GOT3 (cell line): ENCODE measurements at regions not wholly inside any gene's neighbourhood (a gene's known extent, or its start where the extent isn't known, plus 50 kb on each side); places are given as distances from the start of the nearest gene placed in this dataset.
"Not testable (repeated sequence)": the region's sequence is repeated elsewhere in the genome, so short reads cannot be mapped to it uniquely, and the experiment has no call there.

Source experiments
- DNase-seq: peaks from one replicate; lab custom pipeline; 2025; ENCODE audit warnings: mixed read lengths; lab: John Stamatoyannopoulos, UW

GRCh38 chr1:29767769-29768425 lies 531.6 kb downstream of the PTPRU start:
- DNase-seq = no peak

- no peak for DNase-seq
Measured at GRCh38 chr1:29767088-29767685, 530.9 kb downstream of the PTPRU start.

- DNase-seq = no peak
Measured at GRCh38 chr1:29762635-29763034, 526.3 kb downstream of the PTPRU start.

- DNase-seq = no peak
Measured at GRCh38 chr1:29761159-29761928, 525.0 kb downstream of the PTPRU start.

GRCh38 chr1:29760067-29760564 lies 523.8 kb downstream of the PTPRU start:
- DNase-seq = no peak

GRCh38 chr1:29758781-29759499 lies 522.6 kb downstream of the PTPRU start:
- DNase-seq = no peak

- no peak for DNase-seq
Measured at GRCh38 chr1:29757866-29758780, 521.8 kb downstream of the PTPRU start.

- no peak for DNase-seq
Measured at GRCh38 chr1:29756901-29757725, 520.8 kb downstream of the PTPRU start.

- DNase-seq = no peak
Measured at GRCh38 chr1:29756498-29756897, 520.2 kb downstream of the PTPRU start.

- no peak for DNase-seq
Measured at GRCh38 chr1:29756085-29756484, 519.8 kb downstream of the PTPRU start.

GRCh38 chr1:29755412-29756015 lies 519.2 kb downstream of the PTPRU start:
- DNase-seq = not testable (repeated sequence)

GRCh38 chr1:29754573-29755375 lies 518.5 kb downstream of the PTPRU start:
- DNase-seq = no peak

- DNase-seq = no peak
Measured at GRCh38 chr1:29753771-29754572, 517.6 kb downstream of the PTPRU start.

GRCh38 chr1:29753244-29753643 lies 516.9 kb downstream of the PTPRU start:
- no peak for DNase-seq

GRCh38 chr1:29752141-29752540 lies 515.8 kb downstream of the PTPRU start:
- DNase-seq = no peak

GRCh38 chr1:29749024-29749945 lies 513.0 kb downstream of the PTPRU start:
- DNase-seq = no peak

GRCh38 chr1:29747196-29747595 lies 510.9 kb downstream of the PTPRU start:
- DNase-seq = no peak
